ENCODE measurements at regions not wholly inside any gene's neighbourhood (a gene's known extent, or its start where the extent isn't known, plus 50 kb on each side); places are given as distances from the start of the nearest gene placed in this dataset.
"Not testable (repeated sequence)": the region's sequence is repeated elsewhere in the genome, so short reads cannot be mapped to it uniquely, and the experiment has no call there.

GRCh38 chr2:153623020-153623419 is 144.5 kb upstream of the RPRM start:
- DNase-seq (ENCODE audit: low read depth): no peak

GRCh38 chr2:153626676-153627075 is 148.1 kb upstream of the RPRM start:
- DNase-seq (ENCODE audit: low read depth): no peak

- no peak for DNase-seq (ENCODE audit: low read depth)
Measured at GRCh38 chr2:153635494-153635893, 156.9 kb upstream of the RPRM start.

- no peak for DNase-seq (ENCODE audit: low read depth)
Measured at GRCh38 chr2:153641046-153641445, 162.5 kb upstream of the RPRM start.

- no peak for DNase-seq (ENCODE audit: low read depth)
Measured at GRCh38 chr2:153644955-153645354, 166.4 kb upstream of the RPRM start.

- DNase-seq (ENCODE audit: low read depth): no peak
Measured at GRCh38 chr2:153645599-153645998, 167.0 kb upstream of the RPRM start.

- DNase-seq (ENCODE audit: low read depth): no peak
Measured at GRCh38 chr2:153657651-153658050, 179.1 kb upstream of the RPRM start.

GRCh38 chr2:153661801-153662200 is 183.2 kb upstream of the RPRM start:
- DNase-seq (ENCODE audit: low read depth): no peak

- DNase-seq (ENCODE audit: low read depth): no peak
Measured at GRCh38 chr2:153663371-153663770, 184.8 kb upstream of the RPRM start.

- not testable (repeated sequence) for DNase-seq (ENCODE audit: low read depth)
Measured at GRCh38 chr2:153664009-153664408, 185.4 kb upstream of the RPRM start.

GRCh38 chr2:153667475-153667874 is 188.9 kb upstream of the RPRM start:
- no peak for DNase-seq (ENCODE audit: low read depth)

- DNase-seq (ENCODE audit: low read depth): no peak
Measured at GRCh38 chr2:153668923-153669322, 190.4 kb upstream of the RPRM start.

- no peak for DNase-seq (ENCODE audit: low read depth)
Measured at GRCh38 chr2:153710128-153710527, 161.6 kb upstream of the GALNT13 start.

GRCh38 chr2:153715218-153715850 is 156.4 kb upstream of the GALNT13 start:
- DNase-seq (ENCODE audit: low read depth): no peak

GRCh38 chr2:153717060-153717459 is 154.7 kb upstream of the GALNT13 start:
- no peak for DNase-seq (ENCODE audit: low read depth)

- no peak for DNase-seq (ENCODE audit: low read depth)
Measured at GRCh38 chr2:153739394-153739793, 132.3 kb upstream of the GALNT13 start.

GRCh38 chr2:153761936-153762335 is 109.8 kb upstream of the GALNT13 start:
- no peak for DNase-seq (ENCODE audit: low read depth)

GRCh38 chr2:153766415-153766814 is 105.3 kb upstream of the GALNT13 start:
- no peak for DNase-seq (ENCODE audit: low read depth)

- peak; percentile 1 for DNase-seq (ENCODE audit: low read depth)
Measured at GRCh38 chr2:153770359-153770991, 101.2 kb upstream of the GALNT13 start.

GRCh38 chr2:153780241-153780640 is 91.5 kb upstream of the GALNT13 start:
- DNase-seq (ENCODE audit: low read depth): peak; percentile 28

- DNase-seq (ENCODE audit: low read depth): no peak
Measured at GRCh38 chr2:153786016-153786415, 85.7 kb upstream of the GALNT13 start.

- DNase-seq (ENCODE audit: low read depth): no peak
Measured at GRCh38 chr2:153787612-153788011, 84.1 kb upstream of the GALNT13 start.

- DNase-seq (ENCODE audit: low read depth): no peak
Measured at GRCh38 chr2:153802671-153803070, 69.1 kb upstream of the GALNT13 start.

GRCh38 chr2:153808679-153809078 is 63.0 kb upstream of the GALNT13 start:
- DNase-seq (ENCODE audit: low read depth): peak; percentile 1

Measured in amniotic epithelial cell (primary cell).